Head of caudate nucleus (tissue), 42 donors: ENCODE measurements at regions not wholly inside any gene's neighbourhood (a gene's known extent, or its start where the extent isn't known, plus 50 kb on each side); places are given as distances from the start of the nearest gene placed in this dataset.

Experiments
- DNase-seq, 42 donors: peaks; one replicate each; pipeline versions ENCODE4 v3.0.0 to v3.0.0-alpha.2; 2020 to 2021; ENCODE audit warnings: mixed read lengths in 7 of 42
- intact Hi-C: fragments of 100-400 bp; cut with DNase I; formaldehyde crosslinking; loops from one replicate; pipeline ENCODE4 v1.15.0; 2022

- intact Hi-C loops: no loop called here
- no peak for DNase-seq
Measured at GRCh38 chr4:60173103-60173502, 1027.0 kb upstream of the ADGRL3 start.

GRCh38 chr4:60173718-60174117, 1026.4 kb upstream of the ADGRL3 start:
- no peak for DNase-seq
- intact Hi-C loops: no loop called here

- no peak for DNase-seq
- intact Hi-C loops: no loop called here
Measured at GRCh38 chr4:60175241-60175640, 1024.9 kb upstream of the ADGRL3 start.

GRCh38 chr4:60187428-60187827, 1012.7 kb upstream of the ADGRL3 start:
- intact Hi-C loops: no loop called here
- no peak for DNase-seq

- no peak for DNase-seq
- intact Hi-C loops: no loop called here
Measured at GRCh38 chr4:60189286-60189685, 1010.8 kb upstream of the ADGRL3 start.

GRCh38 chr4:60194214-60194613, 1005.9 kb upstream of the ADGRL3 start:
- intact Hi-C loops: loop anchor here (10.0 kb wide), 1 partner anchor 949 kb away; no protein-coding TSS in a partner anchor
- DNase-seq: no peak

- DNase-seq: no peak
- intact Hi-C loops: loop anchor here (10.0 kb wide), 1 partner anchor 950 kb away; no protein-coding TSS in a partner anchor
Measured at GRCh38 chr4:60195256-60195655, 1004.9 kb upstream of the ADGRL3 start.

- DNase-seq: peak in 41 of 42 donors; percentile 3 to 86 (median 59)
- intact Hi-C loops: no loop called here
Measured at GRCh38 chr4:60201052-60201673, 999.0 kb upstream of the ADGRL3 start.

GRCh38 chr4:60209588-60209987, 990.5 kb upstream of the ADGRL3 start:
- intact Hi-C loops: no loop called here
- DNase-seq: no peak

- DNase-seq: no peak
- intact Hi-C loops: no loop called here
Measured at GRCh38 chr4:60215906-60216305, 984.2 kb upstream of the ADGRL3 start.

GRCh38 chr4:60216752-60217151, 983.4 kb upstream of the ADGRL3 start:
- intact Hi-C loops: no loop called here
- peak in 9 of 42 donors; percentile 6 to 58 (median 19) for DNase-seq

GRCh38 chr4:60221866-60222265, 978.3 kb upstream of the ADGRL3 start:
- intact Hi-C loops: no loop called here
- no peak for DNase-seq

GRCh38 chr4:60223208-60223923, 976.8 kb upstream of the ADGRL3 start:
- DNase-seq: no peak
- intact Hi-C loops: no loop called here

- peak in 26 of 42 donors; percentile 2 to 79 (median 20) for DNase-seq
- intact Hi-C loops: no loop called here
Measured at GRCh38 chr4:60241866-60242265, 958.3 kb upstream of the ADGRL3 start.

- DNase-seq: no peak
- intact Hi-C loops: no loop called here
Measured at GRCh38 chr4:60249784-60250183, 950.3 kb upstream of the ADGRL3 start.

GRCh38 chr4:60250657-60251056, 949.5 kb upstream of the ADGRL3 start:
- intact Hi-C loops: no loop called here
- no peak for DNase-seq

GRCh38 chr4:60259781-60260180, 940.3 kb upstream of the ADGRL3 start:
- intact Hi-C loops: no loop called here
- DNase-seq: no peak

GRCh38 chr4:60266505-60266904, 933.6 kb upstream of the ADGRL3 start:
- intact Hi-C loops: no loop called here
- no peak for DNase-seq

GRCh38 chr4:60296386-60296785, 903.7 kb upstream of the ADGRL3 start:
- DNase-seq: no peak
- intact Hi-C loops: no loop called here

- DNase-seq: no peak
- intact Hi-C loops: no loop called here
Measured at GRCh38 chr4:60313611-60314178, 886.4 kb upstream of the ADGRL3 start.

- intact Hi-C loops: no loop called here
- DNase-seq: no peak
Measured at GRCh38 chr4:60314416-60314815, 885.7 kb upstream of the ADGRL3 start.
